GM12872 (cell line): ENCODE measurements at regions not wholly inside any gene's neighbourhood (a gene's known extent, or its start where the extent isn't known, plus 50 kb on each side); places are given as distances from the start of the nearest gene placed in this dataset.

ENCODE experiments used
- CTCF ChIP-seq: IDR thresholded peaks from 3 replicates; pipeline ENCODE4 v1.5.1; 2011; ENCODE audit warnings: low read depth, mild to moderate bottlenecking, low read length, moderate library complexity; ENCODE audit not compliant: insufficient read depth

GRCh38 chr10:125455431-125455830 is 227.5 kb downstream of the TEX36 start:
- no peak for TF ChIP-seq CTCF

GRCh38 chr10:125451319-125451718 is 231.6 kb downstream of the TEX36 start:
- no peak for TF ChIP-seq CTCF

DNA sequence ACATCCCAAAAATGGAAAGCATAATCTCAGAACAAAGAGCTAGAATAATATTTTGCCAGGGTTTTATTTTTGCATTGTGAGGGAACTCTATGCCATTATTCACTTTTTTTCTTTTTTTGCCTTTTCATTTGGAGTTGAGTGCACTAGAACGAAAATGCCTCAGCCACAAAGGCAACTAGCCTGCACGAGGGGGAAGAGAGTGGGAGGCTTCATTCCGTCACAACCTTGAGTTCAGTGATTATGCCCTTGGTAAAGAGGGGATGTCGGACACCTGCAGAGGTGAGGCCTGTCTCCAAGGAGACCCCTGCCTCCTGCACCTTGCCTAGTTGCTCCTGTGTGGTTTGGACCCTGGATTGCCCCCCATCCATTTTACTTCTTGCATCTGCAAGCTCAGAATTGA is 232.7 kb downstream of the TEX36 start:
- TF ChIP-seq CTCF, result no peak

DNA sequence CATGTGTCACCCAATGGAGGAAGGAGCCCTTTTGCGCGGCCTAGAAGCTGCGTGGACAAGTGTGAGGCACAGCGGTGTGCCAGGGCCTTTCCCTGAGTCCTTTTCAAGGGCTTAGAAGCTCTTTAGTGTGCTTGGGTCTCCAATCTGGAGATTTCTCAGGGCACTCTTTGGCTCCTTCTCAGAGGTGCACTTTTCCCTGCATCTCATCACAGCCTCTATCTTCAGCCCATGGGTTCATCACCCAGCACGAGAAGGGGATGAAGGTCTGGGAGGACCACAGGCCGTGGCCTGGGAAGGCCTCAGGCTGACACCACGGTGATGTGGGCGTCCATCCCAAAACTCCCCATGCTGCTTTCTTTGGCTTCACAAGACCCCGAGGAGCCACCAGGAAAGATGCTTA is 233.4 kb downstream of the TEX36 start:
- TF ChIP-seq CTCF, result no peak

DNA sequence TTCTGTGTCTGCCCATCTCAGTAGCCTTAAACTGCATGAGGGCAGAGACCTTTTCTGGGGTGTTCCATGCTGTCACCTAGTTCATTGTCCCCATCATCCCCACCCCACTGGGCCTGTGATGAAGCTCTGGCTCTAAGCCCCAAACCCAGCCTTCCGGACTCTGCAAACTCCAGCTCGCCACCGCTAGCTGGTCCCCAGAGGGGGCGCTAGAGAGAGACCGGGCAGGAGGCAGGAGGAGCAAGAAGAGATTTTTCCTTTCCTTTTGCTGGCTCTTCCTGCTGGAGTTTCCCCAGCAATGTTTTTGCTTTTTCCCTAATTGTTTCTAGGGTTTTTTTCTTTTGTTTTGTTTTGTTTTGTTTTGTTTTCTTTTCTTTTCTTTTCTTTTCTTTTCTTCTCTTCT is 234.4 kb downstream of the TEX36 start:
- TF ChIP-seq CTCF, result peak; percentile 56

DNA sequence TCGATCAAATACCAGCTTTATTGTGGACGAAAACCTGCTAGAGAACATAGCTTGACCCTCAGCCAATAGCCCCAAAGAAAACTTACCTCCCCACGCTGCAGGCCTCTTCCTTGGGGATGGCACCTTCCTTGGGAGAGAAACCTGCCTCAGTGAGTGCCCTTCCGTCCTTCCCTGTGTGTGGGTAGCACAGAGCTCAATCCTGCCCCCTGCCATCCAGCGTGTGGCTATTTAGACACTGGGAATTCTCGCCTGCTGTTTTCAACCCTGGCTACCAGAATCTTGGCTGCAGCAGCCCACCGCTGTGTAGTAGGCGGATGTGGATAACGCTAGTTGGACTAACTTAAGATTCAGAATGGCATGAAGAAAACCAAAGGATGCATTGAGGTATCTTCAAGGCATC is 238.2 kb downstream of the TEX36 start:
- TF ChIP-seq CTCF, result no peak

DNA sequence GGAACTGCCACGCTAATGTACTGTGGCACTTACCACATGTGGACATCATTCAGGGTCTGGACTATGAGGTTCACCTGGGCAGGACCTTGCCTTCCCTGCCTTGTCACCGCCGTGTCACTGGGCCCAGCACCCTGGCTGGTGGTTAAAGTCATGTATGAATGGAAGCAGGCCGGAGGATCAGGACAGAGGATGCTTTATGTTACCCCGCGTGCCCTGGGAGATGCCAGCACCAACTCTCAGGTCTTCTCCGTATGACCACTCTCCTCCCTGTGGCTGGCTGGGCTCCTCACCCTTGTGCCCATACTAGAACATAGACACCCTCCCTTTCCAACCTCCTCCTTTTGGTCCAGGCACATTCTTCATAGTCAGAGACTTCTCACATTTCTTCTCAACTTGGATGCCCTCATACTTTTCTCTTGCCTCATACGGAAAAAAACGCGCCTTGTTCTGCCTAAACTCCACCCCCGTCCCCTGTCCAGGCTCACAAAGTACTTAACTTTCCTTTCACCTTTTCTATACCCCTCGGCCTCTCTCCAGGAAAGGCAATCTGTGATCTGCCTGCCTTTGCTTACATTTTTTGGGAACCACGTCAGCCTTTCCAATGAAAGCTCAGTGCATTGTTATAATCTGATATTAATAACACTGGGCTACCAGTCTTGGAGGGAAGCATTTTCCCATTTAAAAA is 240.0 kb downstream of the TEX36 start:
- TF ChIP-seq CTCF, result no peak
